PFSK-1 (cell line): ENCODE measurements at regions not wholly inside any gene's neighbourhood (a gene's known extent, or its start where the extent isn't known, plus 50 kb on each side); places are given as distances from the start of the nearest gene placed in this dataset.

Experiments used
- FOXP2 ChIP-seq: optimal IDR thresholded peaks from 2 replicates; pipeline ENCODE3; 2011; ENCODE audit warnings: borderline replicate concordance, control low read depth, inconsistent platforms; ENCODE audit not compliant: insufficient read depth; ENCODE audit errors: extremely low read length, extremely low read depth
- POLR2AphosphoS5 ChIP-seq: IDR thresholded peaks from 2 replicates; pipeline ENCODE4 v1.6.1; 2012; ENCODE audit warnings: low read depth, mild to moderate bottlenecking, control low read depth, low read length, moderate library complexity
- SIN3A ChIP-seq: IDR thresholded peaks from 2 replicates; pipeline ENCODE4 v1.6.1; 2012; ENCODE audit warnings: mild to moderate bottlenecking, low read length, moderate library complexity, borderline replicate concordance; ENCODE audit not compliant: insufficient read depth
- TAF1 ChIP-seq: IDR thresholded peaks from 2 replicates; pipeline ENCODE4 v1.6.1; 2012; ENCODE audit warnings: low read length, control low read depth, borderline replicate concordance; ENCODE audit not compliant: insufficient read depth
- TF ChIP-seq, protein P1 (sequence below), 2 experiments: IDR thresholded peaks; 2 replicates each; pipeline versions ENCODE4 v1.6.1 to v1.8.0; 2011 to 2012; ENCODE audit warnings: low read depth in 2 of 2, low read length in 2 of 2, control low read depth in 1 of 2, inconsistent platforms in 1 of 2, mild to moderate bottlenecking in 1 of 2, moderate library complexity in 1 of 2; ENCODE audit not compliant: insufficient read depth in 1 of 2

DNA sequence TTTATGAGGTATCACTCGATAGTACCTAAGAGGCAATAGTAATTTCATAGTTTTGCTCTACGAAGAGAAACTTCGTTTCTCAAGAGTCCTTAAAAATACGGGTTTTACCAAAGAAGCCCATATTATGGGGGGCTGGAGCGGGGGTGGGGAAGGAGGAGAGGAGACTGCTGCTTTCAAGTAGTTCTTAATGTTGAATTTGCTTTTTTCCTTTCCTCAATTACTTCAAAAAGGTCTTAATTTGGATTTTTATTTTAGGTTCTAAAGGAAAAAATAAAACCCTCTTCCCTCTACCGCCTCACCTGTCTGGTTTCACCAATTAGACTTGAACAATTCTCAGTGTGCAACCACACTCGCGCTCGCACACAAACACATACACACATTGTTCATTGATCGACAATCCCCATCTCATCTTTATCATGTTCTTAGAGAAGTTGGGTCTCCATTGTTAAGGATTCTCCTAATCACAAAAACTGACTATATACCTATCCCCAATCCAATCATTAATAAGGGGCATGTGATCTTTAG lies 97.2 kb downstream of the HFE start:
- TF ChIP-seq POLR2AphosphoS5 (no peak), TAF1 (no peak), SIN3A (no peak), FOXP2 (no peak)
- TF ChIP-seq, protein P1, sequence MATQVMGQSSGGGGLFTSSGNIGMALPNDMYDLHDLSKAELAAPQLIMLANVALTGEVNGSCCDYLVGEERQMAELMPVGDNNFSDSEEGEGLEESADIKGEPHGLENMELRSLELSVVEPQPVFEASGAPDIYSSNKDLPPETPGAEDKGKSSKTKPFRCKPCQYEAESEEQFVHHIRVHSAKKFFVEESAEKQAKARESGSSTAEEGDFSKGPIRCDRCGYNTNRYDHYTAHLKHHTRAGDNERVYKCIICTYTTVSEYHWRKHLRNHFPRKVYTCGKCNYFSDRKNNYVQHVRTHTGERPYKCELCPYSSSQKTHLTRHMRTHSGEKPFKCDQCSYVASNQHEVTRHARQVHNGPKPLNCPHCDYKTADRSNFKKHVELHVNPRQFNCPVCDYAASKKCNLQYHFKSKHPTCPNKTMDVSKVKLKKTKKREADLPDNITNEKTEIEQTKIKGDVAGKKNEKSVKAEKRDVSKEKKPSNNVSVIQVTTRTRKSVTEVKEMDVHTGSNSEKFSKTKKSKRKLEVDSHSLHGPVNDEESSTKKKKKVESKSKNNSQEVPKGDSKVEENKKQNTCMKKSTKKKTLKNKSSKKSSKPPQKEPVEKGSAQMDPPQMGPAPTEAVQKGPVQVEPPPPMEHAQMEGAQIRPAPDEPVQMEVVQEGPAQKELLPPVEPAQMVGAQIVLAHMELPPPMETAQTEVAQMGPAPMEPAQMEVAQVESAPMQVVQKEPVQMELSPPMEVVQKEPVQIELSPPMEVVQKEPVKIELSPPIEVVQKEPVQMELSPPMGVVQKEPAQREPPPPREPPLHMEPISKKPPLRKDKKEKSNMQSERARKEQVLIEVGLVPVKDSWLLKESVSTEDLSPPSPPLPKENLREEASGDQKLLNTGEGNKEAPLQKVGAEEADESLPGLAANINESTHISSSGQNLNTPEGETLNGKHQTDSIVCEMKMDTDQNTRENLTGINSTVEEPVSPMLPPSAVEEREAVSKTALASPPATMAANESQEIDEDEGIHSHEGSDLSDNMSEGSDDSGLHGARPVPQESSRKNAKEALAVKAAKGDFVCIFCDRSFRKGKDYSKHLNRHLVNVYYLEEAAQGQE (IDR thresholded peaks at IDR 0.05; ENCODE audit: insufficient read depth in 1 of 2, low read depth in 2 of 2, low read length in 2 of 2) = no peak
